IMR-90 (cell line): ENCODE measurements at regions not wholly inside any gene's neighbourhood (a gene's known extent, or its start where the extent isn't known, plus 50 kb on each side); places are given as distances from the start of the nearest gene placed in this dataset.

Experiments used
- ATAC-seq: fragments of 200-7000 bp; cut with Tn5 transposase; 2 replicates; pipeline ENCODE4 v1.9.1; 2020; ENCODE audit warnings: low read depth, mild to moderate bottlenecking, moderate library complexity
- BruUV-seq: library from RNA; stranded (reverse); fragments of 400-500 nt; replicated peaks from 2 replicates; lab custom pipeline; 2021; lab: Mats Ljungman, UMichigan
- CTCF ChIA-PET: fragments of 300-600 bp; formaldehyde crosslinking; extraction: SDS; loops from one replicate; lab custom pipeline; 2021; ENCODE audit warnings: antibody characterized with exemption; lab: Yijun Ruan, JAX
- POLR2A ChIA-PET: fragments of 300-600 bp; sonication (Branson Sonifier 250); formaldehyde crosslinking; loops from one replicate; lab custom pipeline; 2022; ENCODE audit warnings: antibody characterized with exemption; ENCODE audit not compliant: unreplicated experiment; lab: Charles Lee
- DNase-seq: peaks from one replicate; pipeline ENCODE4 v3.0.0; 2013
- H2AFZ ChIP-seq: replicated peaks from 2 replicates; pipeline ENCODE3; 2013; ENCODE audit warnings: low read length, mild to moderate bottlenecking; ENCODE audit not compliant: poor library complexity
- H2AK5ac ChIP-seq: 2 replicates; pipeline ENCODE4 v1.6.1; 2013; ENCODE audit warnings: low read depth, low read length, inconsistent platforms
- H2AK9ac ChIP-seq: replicated peaks from 2 replicates; pipeline ENCODE3; 2013; ENCODE audit warnings: mild to moderate bottlenecking, low read depth, low read length, moderate library complexity; ENCODE audit not compliant: poor library complexity
- H2BK120ac ChIP-seq: 2 replicates; pipeline ENCODE4 v1.6.1; 2013; ENCODE audit warnings: low read depth, low read length, inconsistent platforms
- H2BK15ac ChIP-seq: 3 replicates; pipeline ENCODE4 v1.6.1; 2013; ENCODE audit warnings: low read depth, low read length, inconsistent platforms
- H2BK20ac ChIP-seq: 2 replicates; pipeline ENCODE4 v1.6.1; 2013; ENCODE audit warnings: low read depth, mild to moderate bottlenecking, inconsistent platforms, low read length, moderate library complexity
- H2BK5ac ChIP-seq: 2 replicates; pipeline ENCODE4 v1.6.1; 2013; ENCODE audit warnings: mild to moderate bottlenecking, low read depth, low read length, inconsistent platforms; ENCODE audit not compliant: poor library complexity, severe bottlenecking
- H3K14ac ChIP-seq: replicated peaks from 2 replicates; pipeline ENCODE4 v1.6.1; 2013; ENCODE audit warnings: low read depth, low read length, inconsistent platforms
- H3K18ac ChIP-seq: 2 replicates; pipeline ENCODE4 v1.6.1; 2013; ENCODE audit warnings: low read depth, low read length, control low read depth
- H3K23ac ChIP-seq: 2 replicates; pipeline ENCODE4 v1.6.1; 2013; ENCODE audit warnings: low read depth, low read length, inconsistent platforms
- H3K27ac ChIP-seq: 2 replicates; pipeline ENCODE4 v1.5.1; 2013; ENCODE audit warnings: mild to moderate bottlenecking, control low read depth, low read length; ENCODE audit not compliant: insufficient read depth
- H3K27me3 ChIP-seq: 2 replicates; pipeline ENCODE4 v1.6.1; 2013; ENCODE audit warnings: low read length; ENCODE audit not compliant: control insufficient read depth, insufficient read depth
- H3K36me3 ChIP-seq: 2 replicates; pipeline ENCODE4 v1.6.1; 2013; ENCODE audit warnings: low read length, mixed read lengths; ENCODE audit not compliant: control insufficient read depth, insufficient read depth
- H3K4ac ChIP-seq: 2 replicates; pipeline ENCODE4 v1.6.1; 2013; ENCODE audit warnings: low read depth, low read length, inconsistent platforms
- H3K4me1 ChIP-seq: 2 replicates; pipeline ENCODE4 v1.6.1; 2013; ENCODE audit warnings: low read length, mixed read lengths; ENCODE audit not compliant: control insufficient read depth, insufficient read depth
- H3K4me2 ChIP-seq: 2 replicates; pipeline ENCODE4 v1.6.1; 2013; ENCODE audit warnings: low read depth, mild to moderate bottlenecking, control low read depth, low read length, moderate library complexity
- H3K4me3 ChIP-seq: 2 replicates; pipeline ENCODE4 v1.5.1; 2013; ENCODE audit warnings: low read depth, mild to moderate bottlenecking, control low read depth, low read length, moderate library complexity; ENCODE audit not compliant: insufficient read depth
- H3K56ac ChIP-seq: 2 replicates; pipeline ENCODE4 v1.6.1; 2013; ENCODE audit warnings: low read length, inconsistent platforms; ENCODE audit not compliant: insufficient read depth; ENCODE audit errors: extremely low read depth
- H3K79me1 ChIP-seq, 2 experiments: 2 replicates each; pipeline ENCODE4 v1.6.1; 2013; ENCODE audit warnings: low read length in 2 of 2, inconsistent platforms in 1 of 2, low read depth in 1 of 2
- H3K9ac ChIP-seq: 2 replicates; pipeline ENCODE4 v1.6.1; 2013; ENCODE audit warnings: low read depth, low read length, control low read depth
- H3K9me1 ChIP-seq: 2 replicates; pipeline ENCODE4 v1.6.1; 2013; ENCODE audit warnings: low read length, inconsistent platforms; ENCODE audit not compliant: insufficient read depth
- H3K9me3 ChIP-seq: 2 replicates; pipeline ENCODE4 v1.6.1; 2013; ENCODE audit warnings: low read length; ENCODE audit not compliant: control insufficient read depth, insufficient read depth
- H4K20me1 ChIP-seq: 2 replicates; pipeline ENCODE4 v1.6.1; 2013; ENCODE audit warnings: low read length, inconsistent platforms; ENCODE audit not compliant: insufficient read depth
- H4K5ac ChIP-seq: 2 replicates; pipeline ENCODE4 v1.6.1; 2013; ENCODE audit warnings: mild to moderate bottlenecking, low read depth, low read length, control low read depth
- H4K8ac ChIP-seq, 2 experiments: 2 replicates each; pipeline ENCODE4 v1.6.1; 2013; ENCODE audit warnings: low read depth in 2 of 2, low read length in 2 of 2, control low read depth in 1 of 2, inconsistent platforms in 1 of 2
- H4K91ac ChIP-seq: 2 replicates; pipeline ENCODE4 v1.6.1; 2013; ENCODE audit warnings: low read depth, low read length, inconsistent platforms; ENCODE audit not compliant: insufficient read depth
- BHLHE40 ChIP-seq: fragments of 150-350 bp; IDR thresholded peaks from 2 replicates; pipeline ENCODE4 v1.6.1; 2016; ENCODE audit warnings: mild to moderate bottlenecking, low read depth, low read length
- CEBPB ChIP-seq: IDR thresholded peaks from 2 replicates; pipeline ENCODE4 v1.6.1; 2012; ENCODE audit warnings: low read depth, low read length, improper control_type of control experiment
- CHD1 ChIP-seq: IDR thresholded peaks from 2 replicates; pipeline ENCODE4 v1.6.1; 2012; ENCODE audit warnings: low read depth, low read length, improper control_type of control experiment
- CTCF ChIP-seq: conservative IDR thresholded peaks from 2 replicates; pipeline ENCODE4 v1.5.1; 2012; ENCODE audit warnings: mild to moderate bottlenecking, low read depth, low read length, improper control_type of control experiment
- ELK1 ChIP-seq: fragments of 150-350 bp; IDR thresholded peaks from 2 replicates; pipeline ENCODE4 v1.6.1; 2016; ENCODE audit warnings: low read depth, mild to moderate bottlenecking, low read length, moderate library complexity, borderline replicate concordance
- FOS ChIP-seq: fragments of 150-350 bp; IDR thresholded peaks from 2 replicates; pipeline ENCODE4 v1.6.1; 2016; ENCODE audit warnings: low read depth, low read length
- MAFK ChIP-seq: IDR thresholded peaks from 2 replicates; pipeline ENCODE4 v1.6.1; 2012; ENCODE audit warnings: low read depth, low read length, improper control_type of control experiment
- MAZ ChIP-seq: IDR thresholded peaks from 2 replicates; pipeline ENCODE4 v1.6.1; 2012; ENCODE audit warnings: low read depth, mild to moderate bottlenecking, low read length, improper control_type of control experiment, moderate library complexity, borderline replicate concordance
- MXI1 ChIP-seq: IDR thresholded peaks from 2 replicates; pipeline ENCODE4 v1.6.1; 2012; ENCODE audit warnings: low read depth, mild to moderate bottlenecking, low read length, moderate library complexity, borderline replicate concordance
- NFE2L2 ChIP-seq: fragments of 150-350 bp; IDR thresholded peaks from 2 replicates; pipeline ENCODE4 v1.6.1; 2016; ENCODE audit warnings: low read depth, mild to moderate bottlenecking, low read length
- POLR2A ChIP-seq: IDR thresholded peaks from 2 replicates; pipeline ENCODE4 v1.6.1; 2012; ENCODE audit warnings: mild to moderate bottlenecking, low read depth, low read length
- RAD21 ChIP-seq: IDR thresholded peaks from 2 replicates; pipeline ENCODE4 v1.6.1; 2012; ENCODE audit warnings: low read length, improper control_type of control experiment
- RCOR1 ChIP-seq: IDR thresholded peaks from 2 replicates; pipeline ENCODE4 v1.6.1; 2012; ENCODE audit warnings: mild to moderate bottlenecking, low read length, improper control_type of control experiment; ENCODE audit not compliant: insufficient replicate concordance
- RFX5 ChIP-seq: IDR thresholded peaks from 2 replicates; pipeline ENCODE4 v1.8.0; 2012; ENCODE audit warnings: low read depth, mild to moderate bottlenecking, low read length, moderate library complexity
- SMC3 ChIP-seq: fragments of 150-350 bp; IDR thresholded peaks from 2 replicates; pipeline ENCODE4 v1.6.1; 2016; ENCODE audit warnings: low read depth, mild to moderate bottlenecking, antibody characterized with exemption, low read length, moderate library complexity
- USF2 ChIP-seq: fragments of 150-350 bp; IDR thresholded peaks from 2 replicates; pipeline ENCODE4 v1.6.1; 2017; ENCODE audit warnings: mild to moderate bottlenecking, antibody characterized with exemption, low read length, low read depth
- WGBS, 2 experiments: methylation state at CpG; one replicate each; pipeline versions ENCODE4 v1.1.5 to v1.1.7; 2013; ENCODE audit warnings: missing lambda C conversion rate in 2 of 2; ENCODE audit not compliant: insufficient read length in 1 of 2; ENCODE audit errors: extremely low coverage in 2 of 2; 5-methylcytosine and 5-hydroxymethylcytosine counted together
- dilution Hi-C: fragments of 300-500 bp; cut with HindIII; formaldehyde crosslinking; loops from one replicate; pipeline ENCODE4 v1.14.3; 2018; ENCODE audit warnings: low sequenced_read_pairs; ENCODE audit not compliant: unreplicated experiment
- in situ Hi-C: fragments of 300-500 bp; cut with MboI; formaldehyde crosslinking; loops from 3 replicates; pipeline ENCODE4 v1.14.3; 2019; ENCODE audit warnings: low sequenced_read_pairs, inconsistent platforms, mixed read lengths
- intact Hi-C: fragments of 100-400 bp; cut with micrococcal nuclease; formaldehyde crosslinking; loops from 2 replicates; pipeline ENCODE4 v1.10.0; 2022

- Histone ChIP-seq H4K5ac (no peak overlapping the region), H3K14ac (no peak overlapping the region), H4K91ac (no peak overlapping the region), H2BK120ac (no peak overlapping the region), H3K4me2 (no peak overlapping the region), H3K36me3 (no peaks in the 10 kb centered on the region), H3K4me3 (no peak overlapping the region), H2BK5ac (no peak overlapping the region), H2BK20ac (no peak overlapping the region), H3K18ac (no peak overlapping the region), H3K27ac (no peak overlapping the region), H3K56ac (no peak overlapping the region), H2AK5ac (no peak overlapping the region), H4K20me1 (no peaks in the 10 kb centered on the region), H2BK15ac (no peak overlapping the region), H3K79me1 (no peaks in the 10 kb centered on the region), H3K9me1 (no peaks in the 10 kb centered on the region), H2AK9ac (no peak overlapping the region), H3K9ac (no peak overlapping the region), H3K9me3 (no peaks in the 10 kb centered on the region), H3K4me1 (no peaks in the 10 kb centered on the region), H2AFZ (no peak overlapping the region), H3K27me3 (no peaks in the 10 kb centered on the region), H3K23ac (no peak overlapping the region), H4K8ac (no peak overlapping the region; a peak in 1 of 4 replicates), H3K4ac (no peak overlapping the region)
- TF ChIP-seq RAD21 (no peak), MAFK (no peak), MAZ (no peak), BHLHE40 (no peak), SMC3 (no peak), MXI1 (no peak), POLR2A (no peak), CHD1 (no peak), RFX5 (no peak), CEBPB (no peak), RCOR1 (no peak), ELK1 (no peak), CTCF (no peak), NFE2L2 (no peak), FOS (no peak), USF2 (no peak)
- BruUV-seq, result no TSS peak
- intact Hi-C loops, result loop anchor here (10.0 kb wide), 1 partner anchor 1907 kb away; no protein-coding TSS in a partner anchor
- WGBS, 2 experiments, result no CpG with 5 or more reads among the region's 2 CpGs
- no peak for ATAC-seq
- CTCF ChIA-PET, result interaction anchor here (0.6 kb wide), 1 partner anchor 1523 kb away, joined by 3 read pairs; no protein-coding TSS in a partner anchor
- in situ Hi-C loops, result loop anchor here (25.0 kb wide), 1 partner anchor 899 kb away; no protein-coding TSS in a partner anchor
- dilution Hi-C loops, result no loop called here
- POLR2A ChIA-PET, result interaction anchor here (0.6 kb wide), 2 partner anchors 33 to 324 kb away, joined by 3 read pairs; no protein-coding TSS in a partner anchor
- no peak for DNase-seq
These were observed 167.4 kb downstream of the C12orf50 start for GRCh38 chr12:87861791-87862190.
